DMS 273 (cell line): ENCODE measurements at regions not wholly inside any gene's neighbourhood (a gene's known extent, or its start where the extent isn't known, plus 50 kb on each side); places are given as distances from the start of the nearest gene placed in this dataset.

Source experiments
- DNase-seq: peaks from one replicate; lab custom pipeline; 2025; ENCODE audit not compliant: unreplicated experiment; lab: John Stamatoyannopoulos, UW

GRCh38 chr6:97790926-97791590, 508.0 kb upstream of the MMS22L start:
- DNase-seq: no peak

- DNase-seq: no peak
Measured at GRCh38 chr6:97805596-97805995, 522.6 kb upstream of the MMS22L start.

- no peak for DNase-seq
Measured at GRCh38 chr6:97812940-97813339, 529.9 kb upstream of the MMS22L start.

GRCh38 chr6:97813889-97814567, 531.0 kb upstream of the MMS22L start:
- no peak for DNase-seq

GRCh38 chr6:97815301-97815812, 532.3 kb upstream of the MMS22L start:
- DNase-seq: no peak

GRCh38 chr6:97816526-97816925, 533.5 kb upstream of the MMS22L start:
- DNase-seq: no peak

GRCh38 chr6:97819710-97820109, 536.7 kb upstream of the MMS22L start:
- no peak for DNase-seq

GRCh38 chr6:97820400-97820799, 537.4 kb upstream of the MMS22L start:
- no peak for DNase-seq

- no peak for DNase-seq
Measured at GRCh38 chr6:97822632-97823031, 539.6 kb upstream of the MMS22L start.

- no peak for DNase-seq
Measured at GRCh38 chr6:97841763-97842162, 558.7 kb upstream of the MMS22L start.

GRCh38 chr6:97842521-97842920, 559.5 kb upstream of the MMS22L start:
- DNase-seq: no peak

- DNase-seq: no peak
Measured at GRCh38 chr6:97849390-97849789, 566.4 kb upstream of the MMS22L start.

- DNase-seq: no peak
Measured at GRCh38 chr6:97850458-97851212, 567.6 kb upstream of the MMS22L start.

GRCh38 chr6:97863697-97864096, 580.7 kb upstream of the MMS22L start:
- no peak for DNase-seq

- no peak for DNase-seq
Measured at GRCh38 chr6:97864366-97864765, 581.4 kb upstream of the MMS22L start.

GRCh38 chr6:97864826-97865225, 581.8 kb upstream of the MMS22L start:
- no peak for DNase-seq

GRCh38 chr6:97865612-97866011, 582.6 kb upstream of the MMS22L start:
- no peak for DNase-seq

- no peak for DNase-seq
Measured at GRCh38 chr6:97866616-97867015, 583.6 kb upstream of the MMS22L start.

- no peak for DNase-seq
Measured at GRCh38 chr6:97867177-97867576, 584.2 kb upstream of the MMS22L start.

- no peak for DNase-seq
Measured at GRCh38 chr6:97870273-97870672, 587.3 kb upstream of the MMS22L start.

GRCh38 chr6:97876711-97877110, 593.7 kb upstream of the MMS22L start:
- no peak for DNase-seq

- DNase-seq: no peak
Measured at GRCh38 chr6:97882755-97883154, 599.7 kb upstream of the MMS22L start.
